ENCODE measurements at regions not wholly inside any gene's neighbourhood (a gene's known extent, or its start where the extent isn't known, plus 50 kb on each side); places are given as distances from the start of the nearest gene placed in this dataset.

GRCh38 chr5:30638899-30639298, 554.6 kb upstream of the CDH6 start:
- TF ChIP-seq CTCF (IDR thresholded peaks at IDR 0.05) (no peak), PBX3 (IDR thresholded peaks at IDR 0.05) (no peak), MAX (IDR thresholded peaks at IDR 0.05; ENCODE audit: low read depth) (no peak), IRF3 (IDR thresholded peaks at IDR 0.05; ENCODE audit: low read depth, low read length) (no peak), ELF1 (IDR thresholded peaks at IDR 0.05) (no peak), GABPA (IDR thresholded peaks at IDR 0.05; ENCODE audit: low read depth) (no peak), YY1 (IDR thresholded peaks at IDR 0.05; ENCODE audit: low read depth) (no peak), RFX5 (IDR thresholded peaks at IDR 0.05; ENCODE audit: low read length) (no peak), TEAD4 (IDR thresholded peaks at IDR 0.05; ENCODE audit: borderline replicate concordance, insufficient read depth) (no peak), SMC3 (IDR thresholded peaks at IDR 0.05; ENCODE audit: low read depth, low read length) (no peak), RAD21 (IDR thresholded peaks at IDR 0.05; ENCODE audit: low read length) (no peak), POLR2AphosphoS5 (IDR thresholded peaks at IDR 0.05; ENCODE audit: low read depth, low read length) (no peak), MXI1 (IDR thresholded peaks at IDR 0.05; ENCODE audit: low read depth, low read length) (no peak), USF2 (IDR thresholded peaks at IDR 0.05; ENCODE audit: borderline replicate concordance, low read depth, low read length) (no peak)

All from SK-N-SH (cell line).